ENCODE measurements at regions not wholly inside any gene's neighbourhood (a gene's known extent, or its start where the extent isn't known, plus 50 kb on each side); places are given as distances from the start of the nearest gene placed in this dataset.

- TF ChIP-seq POLR2A (IDR thresholded peaks at IDR 0.05) (no peak), CTCF (IDR thresholded peaks at IDR 0.05) (no peak)
Measured at GRCh38 chr5:24737163-24737562, 92.4 kb upstream of the CDH10 start.

All from lower leg skin (tissue), 3 donors.